ENCODE measurements at regions not wholly inside any gene's neighbourhood (a gene's known extent, or its start where the extent isn't known, plus 50 kb on each side); places are given as distances from the start of the nearest gene placed in this dataset.

DNA sequence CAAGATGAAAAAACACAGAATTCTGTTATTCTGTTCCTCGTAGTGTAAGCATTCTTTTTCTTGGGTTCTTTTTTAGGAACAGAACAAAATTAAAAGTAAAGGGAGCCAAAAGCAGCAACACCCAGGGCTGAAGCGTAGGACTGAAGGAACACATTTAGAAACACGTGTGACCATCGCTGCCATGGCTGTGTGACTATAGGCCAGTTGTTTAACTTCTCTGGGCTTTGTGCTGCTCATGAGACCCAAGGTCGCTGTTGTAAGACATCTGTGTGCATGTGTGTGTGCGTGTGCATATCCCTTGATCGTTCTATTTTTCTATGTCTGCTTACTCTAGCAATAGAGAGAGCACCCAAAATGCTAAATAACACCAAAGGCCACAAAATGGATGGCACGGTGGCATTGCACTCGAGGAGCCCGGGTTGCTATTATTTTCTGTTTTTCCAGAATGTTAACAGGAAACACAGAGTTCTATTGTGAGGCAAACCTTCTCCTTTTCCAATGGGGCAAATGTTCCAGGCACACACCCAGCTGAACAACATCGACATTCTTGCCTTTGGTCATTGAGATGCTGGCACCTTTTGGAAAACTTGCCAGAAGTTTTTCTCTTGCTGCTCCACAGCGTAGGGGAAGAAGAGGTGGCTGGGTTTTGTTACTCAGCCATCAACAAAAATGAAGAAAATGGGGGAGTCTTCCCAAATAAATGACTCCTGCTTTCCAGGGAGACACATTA lies 267.8 kb upstream of the ECI2 start:
- DNase-seq (no peak), ATAC-seq (no peak)
- H3K9me3 Mint-ChIP-seq = peaks cover under 1% of the 10 kb centered on the region
- no peak overlapping the region for H3K4me3 Mint-ChIP-seq
- intact Hi-C loops (cut with micrococcal nuclease) = no loop called here
- ChIA-PET CTCF (no interaction called here), POLR2A (no interaction called here)
- no peaks in the 10 kb centered on the region for H3K4me1 Mint-ChIP-seq (ENCODE audit: low read depth)
- no peak for TF ChIP-seq CTCF (IDR thresholded peaks at IDR 0.05)
- no peak overlapping the region for H3K27ac Mint-ChIP-seq
- H3K27me3 Mint-ChIP-seq = peaks cover 18% of the 10 kb centered on the region
- H3K36me3 Mint-ChIP-seq (ENCODE audit: low read depth) = no peaks in the 10 kb centered on the region

- Mint-ChIP-seq H3K4me3 (no peak overlapping the region), H3K36me3 (ENCODE audit: low read depth) (no peaks in the 10 kb centered on the region), H3K27ac (no peak overlapping the region), H3K4me1 (ENCODE audit: low read depth) (no peaks in the 10 kb centered on the region), H3K9me3 (no peaks in the 10 kb centered on the region), H3K27me3 (peaks cover 14% of the 10 kb centered on the region)
- ATAC-seq (no peak), DNase-seq (no peak)
- TF ChIP-seq CTCF (IDR thresholded peaks at IDR 0.05) = no peak
- POLR2A ChIA-PET = no interaction called here
- intact Hi-C loops (cut with micrococcal nuclease) = no loop called here
- CTCF ChIA-PET = no interaction called here
Measured at GRCh38 chr6:4402477-4402976, 267.2 kb upstream of the ECI2 start.

DNA sequence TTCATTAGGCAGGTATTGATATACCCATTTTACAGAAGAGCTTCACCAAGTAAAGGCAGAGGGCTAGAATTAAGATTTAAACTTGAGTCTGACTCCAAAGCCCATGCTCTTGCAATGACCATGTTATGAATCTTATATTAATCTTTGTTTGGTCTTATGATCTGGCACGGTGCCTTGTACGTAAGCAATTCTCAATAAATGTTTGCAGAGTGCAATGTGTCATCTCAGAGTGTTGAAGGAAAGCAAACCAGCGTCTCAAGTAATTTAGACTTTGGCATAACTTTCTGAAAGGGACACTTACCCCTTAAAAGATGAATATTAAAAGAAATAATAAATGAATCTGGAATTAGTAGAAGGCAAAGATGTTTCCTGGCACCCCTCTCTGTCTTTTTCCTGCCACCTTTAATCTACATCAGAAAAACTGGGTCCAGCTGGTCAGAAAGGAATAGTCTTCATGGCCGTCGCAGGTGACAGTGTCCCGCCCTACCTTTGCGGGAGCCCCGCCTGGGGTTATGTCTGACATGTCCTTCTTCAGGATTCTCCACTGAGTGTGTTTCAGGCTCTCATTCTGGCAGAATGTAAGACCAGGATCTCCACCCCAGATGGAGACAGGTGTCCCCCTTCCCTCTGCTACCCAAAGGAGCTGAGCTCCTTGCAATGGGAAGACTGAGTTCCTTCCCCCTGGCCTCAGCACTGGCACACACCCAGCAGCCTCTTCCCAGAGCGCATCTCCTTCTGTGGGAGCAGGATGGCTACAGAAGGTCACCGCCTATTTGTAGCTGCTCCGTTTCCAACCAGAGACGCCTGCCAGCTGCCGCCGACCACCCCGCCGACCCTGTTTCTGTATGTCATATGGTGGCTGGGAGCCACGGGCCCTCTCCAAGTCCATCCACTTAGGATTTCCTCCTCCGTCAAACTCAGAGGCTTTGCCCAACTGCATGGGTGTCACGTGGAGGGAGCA lies 266.3 kb upstream of the ECI2 start:
- Mint-ChIP-seq H3K27me3 (peaks cover 12% of the 10 kb centered on the region), H3K9me3 (no peaks in the 10 kb centered on the region), H3K4me1 (ENCODE audit: low read depth) (no peaks in the 10 kb centered on the region), H3K4me3 (no peak overlapping the region), H3K27ac (no peak overlapping the region), H3K36me3 (ENCODE audit: low read depth) (no peaks in the 10 kb centered on the region)
- ChIA-PET POLR2A (no interaction called here), CTCF (no interaction called here)
- DNase-seq (no peak), ATAC-seq (no peak)
- no peak for TF ChIP-seq CTCF (IDR thresholded peaks at IDR 0.05)
- intact Hi-C loops (cut with micrococcal nuclease) = no loop called here

DNA sequence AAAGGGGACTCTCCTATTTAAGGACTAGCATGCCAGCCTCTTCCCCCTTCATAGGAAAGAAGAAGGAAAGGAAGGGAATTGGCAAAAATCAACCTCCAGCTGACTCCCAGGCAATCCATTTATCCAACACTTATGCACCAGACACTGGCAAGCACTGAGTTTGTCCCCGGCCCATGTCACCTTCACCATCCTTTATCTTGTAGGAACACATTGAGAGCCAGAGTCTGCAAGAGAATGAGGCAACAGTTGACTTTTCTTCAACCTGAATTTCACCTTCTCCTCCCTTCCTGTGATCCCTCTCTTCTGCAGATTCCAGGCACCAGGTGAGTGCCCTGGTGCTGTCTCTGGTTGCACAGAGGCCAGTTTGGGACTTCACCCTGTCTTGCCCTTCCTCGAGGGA lies 264.3 kb upstream of the ECI2 start:
- Mint-ChIP-seq H3K4me3 (no peak overlapping the region), H3K36me3 (ENCODE audit: low read depth) (no peaks in the 10 kb centered on the region), H3K27me3 (peaks cover 17% of the 10 kb centered on the region), H3K9me3 (no peaks in the 10 kb centered on the region), H3K4me1 (ENCODE audit: low read depth) (no peaks in the 10 kb centered on the region), H3K27ac (no peak overlapping the region)
- POLR2A ChIA-PET = no interaction called here
- DNase-seq = no peak
- ATAC-seq = no peak
- intact Hi-C loops (cut with micrococcal nuclease) = no loop called here
- no peak for TF ChIP-seq CTCF (IDR thresholded peaks at IDR 0.05)
- CTCF ChIA-PET = no interaction called here

GRCh38 chr6:4398791-4399190 lies 263.4 kb upstream of the ECI2 start:
- Mint-ChIP-seq H3K4me3 (no peak overlapping the region), H3K27me3 (peaks cover 16% of the 10 kb centered on the region), H3K36me3 (ENCODE audit: low read depth) (no peaks in the 10 kb centered on the region), H3K9me3 (no peaks in the 10 kb centered on the region), H3K4me1 (ENCODE audit: low read depth) (no peaks in the 10 kb centered on the region), H3K27ac (no peak overlapping the region)
- DNase-seq (no peak), ATAC-seq (no peak)
- ChIA-PET POLR2A (no interaction called here), CTCF (no interaction called here)
- intact Hi-C loops (cut with micrococcal nuclease) = no loop called here
- no peak for TF ChIP-seq CTCF (IDR thresholded peaks at IDR 0.05)

All from activated CD8-positive, alpha-beta T cell treated with anti-CD3 and anti-CD28 coated beads for 36 hours (primary cell).